GM20000 (cell line): ENCODE measurements at regions not wholly inside any gene's neighbourhood (a gene's known extent, or its start where the extent isn't known, plus 50 kb on each side); places are given as distances from the start of the nearest gene placed in this dataset.
"Not testable (repeated sequence)": the region's sequence is repeated elsewhere in the genome, so short reads cannot be mapped to it uniquely, and the experiment has no call there.

Experiments
- DNase-seq: peaks from one replicate; pipeline ENCODE4 v3.0.0; 2012; ENCODE audit warnings: low spot score
- TF ChIP-seq, protein P1 (sequence below): IDR thresholded peaks from 2 replicates; pipeline ENCODE4 v1.5.1; 2012; ENCODE audit warnings: mild to moderate bottlenecking, control low read depth; ENCODE audit errors: extremely low read depth, missing control alignments

DNA sequence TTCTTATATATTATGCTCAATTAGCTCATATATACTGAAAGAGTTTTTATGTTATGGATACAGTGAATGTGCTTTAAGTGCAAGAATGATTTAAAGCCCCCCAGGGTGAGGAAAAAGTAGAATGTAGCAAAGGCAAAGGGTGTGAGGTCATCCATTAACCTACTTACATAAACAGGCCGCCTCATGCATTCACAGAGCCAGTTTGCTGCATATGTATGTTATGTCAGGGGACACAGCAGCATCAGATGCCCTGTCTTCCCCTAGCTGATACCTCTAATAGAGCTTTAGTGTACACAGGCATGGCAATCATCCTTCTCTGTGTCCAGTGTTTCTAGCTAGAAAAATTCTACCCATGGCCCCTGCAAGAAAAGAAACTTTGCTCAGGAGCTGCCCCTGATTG lies 187.8 kb upstream of the FSHR start:
- TF ChIP-seq, protein P1, sequence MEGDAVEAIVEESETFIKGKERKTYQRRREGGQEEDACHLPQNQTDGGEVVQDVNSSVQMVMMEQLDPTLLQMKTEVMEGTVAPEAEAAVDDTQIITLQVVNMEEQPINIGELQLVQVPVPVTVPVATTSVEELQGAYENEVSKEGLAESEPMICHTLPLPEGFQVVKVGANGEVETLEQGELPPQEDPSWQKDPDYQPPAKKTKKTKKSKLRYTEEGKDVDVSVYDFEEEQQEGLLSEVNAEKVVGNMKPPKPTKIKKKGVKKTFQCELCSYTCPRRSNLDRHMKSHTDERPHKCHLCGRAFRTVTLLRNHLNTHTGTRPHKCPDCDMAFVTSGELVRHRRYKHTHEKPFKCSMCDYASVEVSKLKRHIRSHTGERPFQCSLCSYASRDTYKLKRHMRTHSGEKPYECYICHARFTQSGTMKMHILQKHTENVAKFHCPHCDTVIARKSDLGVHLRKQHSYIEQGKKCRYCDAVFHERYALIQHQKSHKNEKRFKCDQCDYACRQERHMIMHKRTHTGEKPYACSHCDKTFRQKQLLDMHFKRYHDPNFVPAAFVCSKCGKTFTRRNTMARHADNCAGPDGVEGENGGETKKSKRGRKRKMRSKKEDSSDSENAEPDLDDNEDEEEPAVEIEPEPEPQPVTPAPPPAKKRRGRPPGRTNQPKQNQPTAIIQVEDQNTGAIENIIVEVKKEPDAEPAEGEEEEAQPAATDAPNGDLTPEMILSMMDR = no peak
- DNase-seq = no peak

DNA sequence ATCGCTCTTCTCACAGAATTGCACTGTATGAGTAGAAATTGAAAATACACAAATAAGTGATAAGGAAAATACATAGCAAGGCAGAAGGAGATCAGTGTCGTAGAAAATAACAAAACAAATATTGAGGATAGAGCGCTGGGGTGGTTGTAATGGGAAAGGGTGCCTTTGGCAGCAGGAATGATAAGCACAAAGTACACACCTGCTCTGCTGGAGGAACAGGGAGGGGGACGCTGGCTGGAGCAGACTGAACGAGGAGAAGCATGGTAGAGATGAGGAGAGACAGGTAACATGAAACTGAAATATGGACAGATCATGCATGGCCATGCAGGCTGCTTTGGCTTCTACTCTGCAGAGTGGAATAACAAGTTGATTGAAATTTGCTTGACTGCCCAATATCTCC lies 181.2 kb upstream of the FSHR start:
- DNase-seq = no peak
- TF ChIP-seq, protein P1 = no peak

DNA sequence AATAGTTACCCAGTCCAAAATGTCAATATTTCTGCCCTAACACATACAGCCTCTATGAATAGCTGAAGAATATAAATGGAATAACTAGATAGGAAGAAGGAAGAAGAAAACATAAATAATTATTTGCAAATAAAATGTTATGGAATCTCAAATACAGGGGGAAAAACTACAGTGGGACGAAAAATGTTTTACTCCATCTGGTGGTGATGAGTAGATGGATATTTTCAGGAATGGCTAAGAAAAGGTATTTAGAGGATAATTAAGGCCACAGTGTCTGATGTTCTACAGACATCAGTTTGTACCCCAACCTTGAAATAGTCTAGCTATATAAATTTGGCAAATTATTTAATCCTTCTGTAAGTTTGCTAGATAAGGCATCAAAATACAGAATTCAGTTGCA lies 178.1 kb upstream of the FSHR start:
- TF ChIP-seq, protein P1 = no peak
- DNase-seq = no peak

DNA sequence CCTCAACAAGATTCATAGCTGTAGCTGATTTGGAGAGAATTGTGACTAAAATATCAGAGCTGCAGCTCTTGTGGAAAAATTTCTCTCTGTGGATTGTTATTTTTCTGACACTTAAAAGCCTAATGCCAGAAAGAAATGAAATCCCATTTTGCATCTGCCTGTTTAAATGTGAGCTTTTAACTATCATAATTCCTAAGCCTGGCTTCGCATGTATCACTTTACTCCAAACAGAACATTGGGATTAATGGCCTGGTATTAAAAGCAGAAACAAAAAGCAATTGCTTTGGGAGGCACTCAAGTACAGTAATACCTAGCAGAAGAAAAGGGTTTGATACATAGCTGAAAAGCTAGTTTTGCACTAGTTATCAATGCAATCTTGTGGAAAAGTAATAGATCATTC lies 164.2 kb upstream of the FSHR start:
- no peak for DNase-seq
- TF ChIP-seq, protein P1 = no peak

DNA sequence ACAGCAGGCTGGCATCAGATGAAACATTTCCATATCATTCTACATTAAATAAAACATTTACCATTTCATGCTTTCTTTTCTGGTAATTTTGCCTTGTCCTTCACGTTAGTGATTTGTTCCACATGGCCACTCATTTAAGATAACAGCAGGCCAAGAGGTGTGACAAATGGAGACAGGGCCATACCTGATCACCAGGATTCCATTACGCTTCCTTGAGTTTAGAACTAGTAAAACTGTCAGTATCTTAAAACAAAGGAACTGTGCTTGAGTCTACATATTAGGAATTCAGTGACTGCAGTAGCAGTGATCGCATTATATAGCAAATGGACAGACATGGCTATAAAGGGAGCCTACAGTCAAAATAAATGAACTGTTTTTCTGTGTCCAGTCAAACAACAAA lies 155.1 kb upstream of the FSHR start:
- TF ChIP-seq, protein P1 = no peak
- DNase-seq = no peak

DNA sequence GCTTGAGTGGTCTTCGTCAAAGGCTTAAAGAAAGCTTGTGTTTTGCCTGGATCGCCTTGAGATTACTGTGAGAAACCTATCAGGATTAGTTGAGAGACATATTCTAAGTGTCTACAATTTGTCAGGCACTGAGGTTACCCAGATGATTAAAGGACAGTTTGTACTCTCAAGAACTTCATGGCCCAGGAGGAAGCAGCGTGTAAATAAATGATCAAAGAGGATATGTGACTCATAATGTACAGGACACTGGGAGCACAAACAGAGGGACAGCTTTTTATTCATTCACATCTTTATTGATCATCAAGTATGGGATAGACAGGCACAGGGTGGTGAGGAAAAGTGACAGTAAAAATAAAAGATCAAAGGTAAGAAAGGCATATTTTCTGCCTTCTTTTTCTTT lies 152.6 kb upstream of the FSHR start:
- TF ChIP-seq, protein P1 = no peak
- no peak for DNase-seq

DNA sequence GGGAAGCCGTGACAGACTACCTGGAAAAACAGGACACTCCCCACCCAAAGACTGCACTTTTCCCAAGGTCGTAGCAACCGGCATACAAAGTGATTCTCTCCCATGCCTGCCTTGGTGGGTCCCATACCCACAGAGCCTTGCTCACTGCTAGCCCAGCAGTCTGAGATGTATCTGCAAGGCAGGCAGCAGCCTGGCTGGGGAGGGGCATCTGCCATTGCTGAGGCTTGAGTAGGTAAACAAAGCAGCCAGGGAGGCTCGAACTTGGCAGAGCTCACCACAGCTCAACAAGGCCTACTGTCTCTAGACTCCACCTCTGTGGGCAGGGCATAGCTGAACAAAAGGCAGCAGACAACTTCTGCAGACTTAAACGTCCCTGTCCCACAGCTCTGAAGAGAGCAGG lies 144.4 kb upstream of the FSHR start:
- DNase-seq = not testable (repeated sequence)

DNA sequence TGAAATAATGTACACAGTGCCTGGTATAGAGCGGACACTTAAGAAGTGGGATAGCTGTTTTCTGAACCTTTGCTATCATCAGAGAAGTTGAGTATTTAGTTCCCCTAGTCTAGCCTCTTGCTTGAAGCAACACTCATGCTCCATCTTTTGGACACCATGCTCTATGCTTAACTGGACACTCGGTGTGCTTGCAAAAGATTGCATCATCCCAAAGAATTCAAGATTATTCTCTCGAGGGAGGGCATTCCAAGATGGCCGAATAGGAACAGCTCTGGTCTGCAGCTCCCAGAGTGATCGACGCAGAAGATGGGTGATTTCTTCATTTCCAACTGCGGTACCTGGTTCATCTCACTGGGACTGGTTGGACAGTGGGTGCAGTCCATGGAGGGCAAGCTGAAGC lies 143.9 kb upstream of the FSHR start:
- TF ChIP-seq, protein P1 = no peak
- no peak for DNase-seq
